Ovary (tissue), 3 donors: ENCODE measurements at regions not wholly inside any gene's neighbourhood (a gene's known extent, or its start where the extent isn't known, plus 50 kb on each side); places are given as distances from the start of the nearest gene placed in this dataset.

Experiments
- CTCF ChIP-seq, 3 donors: fragments of 450-650 bp in 2 of 3; fragments of 200-600 bp in 1 of 3; IDR thresholded peaks; one replicate each; pipeline versions ENCODE4 v1.5.1 to v1.8.0; 2016 to 2022; ENCODE audit warnings: antibody characterized with exemption in 3 of 3, mild to moderate bottlenecking in 1 of 3
- EP300 ChIP-seq: sonication (generic); formaldehyde crosslinking; IDR thresholded peaks from one replicate; pipeline ENCODE4 v1.6.1; 2017; ENCODE audit warnings: antibody characterized with exemption
- POLR2A ChIP-seq: fragments of 450-650 bp; IDR thresholded peaks from one replicate; pipeline ENCODE4 v1.6.1; 2017; ENCODE audit warnings: antibody characterized with exemption, mild to moderate bottlenecking, moderate library complexity
- donor health status: DM: no; HTN: no; CAD: no.

- TF ChIP-seq POLR2A = no peak
- no peak for TF ChIP-seq CTCF (IDR thresholded peaks at IDR 0.05)
- TF ChIP-seq EP300 = no peak
Observed at GRCh38 chr20:22779878-22780277, 195.5 kb upstream of the FOXA2 start.
